GM18505 (cell line): ENCODE measurements at regions not wholly inside any gene's neighbourhood (a gene's known extent, or its start where the extent isn't known, plus 50 kb on each side); places are given as distances from the start of the nearest gene placed in this dataset.

ENCODE experiments used
- ATAC-seq: cut with Tn5 transposase; IDR thresholded peaks from one replicate; pipeline ENCODE4 v1.9.1; 2021; ENCODE audit not compliant: unreplicated experiment
- POLR2A ChIP-seq: IDR thresholded peaks from 4 replicates; pipeline ENCODE4 v1.6.1; 2011; ENCODE audit warnings: borderline replicate concordance; ENCODE audit not compliant: insufficient read depth, insufficient read length; ENCODE audit errors: extremely low read depth

- no peak for TF ChIP-seq POLR2A
- no peak for ATAC-seq
These were observed 183.1 kb upstream of the LEF1 start for GRCh38 chr4:108351791-108352190.

DNA sequence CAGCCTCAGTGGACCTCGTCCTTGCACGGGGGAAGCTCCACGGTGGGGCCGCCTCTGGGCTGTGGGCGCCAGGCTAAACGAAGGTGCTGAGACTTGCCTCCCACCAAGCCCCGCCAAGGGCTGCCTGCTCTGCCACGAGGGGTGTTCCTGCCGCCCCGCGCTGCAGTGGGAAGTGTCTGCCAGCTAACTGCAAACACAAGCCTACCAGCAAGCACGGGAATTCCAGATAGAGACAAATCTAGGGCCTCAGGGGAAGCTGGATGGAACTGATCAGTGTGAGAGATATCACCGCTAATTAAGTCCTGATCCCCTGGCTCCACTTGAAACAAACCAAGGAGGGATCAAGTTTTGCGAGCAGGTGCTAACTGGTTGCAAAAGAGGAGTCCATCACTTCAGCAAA, 181.6 kb upstream of the LEF1 start:
- no peak for ATAC-seq
- no peak for TF ChIP-seq POLR2A

GRCh38 chr4:108346818-108347210, 178.1 kb upstream of the LEF1 start:
- TF ChIP-seq POLR2A, result no peak
- no peak for ATAC-seq

- TF ChIP-seq POLR2A, result no peak
- ATAC-seq, result no peak
These were observed 177.4 kb upstream of the LEF1 start for GRCh38 chr4:108345862-108346817.

DNA sequence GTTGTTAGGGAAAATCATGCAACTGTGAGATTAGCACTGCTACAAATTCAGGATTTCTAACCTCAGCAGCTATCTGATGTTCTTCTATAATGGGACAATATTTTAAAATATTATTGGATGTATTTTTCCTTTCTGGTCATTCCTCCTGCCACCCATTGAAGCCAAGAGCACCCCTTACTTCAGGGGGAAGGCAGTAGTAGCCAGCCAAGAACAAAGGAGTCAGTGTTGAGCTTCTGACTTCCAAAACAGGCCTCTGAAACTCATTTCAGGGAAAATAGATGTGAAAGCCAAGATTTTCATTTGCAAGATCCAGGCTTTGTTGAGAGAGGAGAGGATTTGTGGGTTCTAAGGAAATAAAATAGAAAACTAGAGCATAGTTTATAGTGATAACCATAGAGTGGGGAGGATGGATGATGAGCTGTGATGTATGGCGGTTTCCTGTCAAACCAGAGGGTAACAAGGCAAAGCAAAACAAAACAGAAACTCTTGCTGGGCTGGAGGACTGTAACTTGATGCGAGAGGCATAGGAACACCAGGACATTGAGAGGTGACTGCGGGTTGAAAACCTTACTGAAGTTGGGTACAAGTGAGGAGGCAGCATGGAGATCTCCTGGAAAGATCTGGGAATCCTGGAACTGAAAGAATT, 173.7 kb upstream of the LEF1 start:
- TF ChIP-seq POLR2A, result no peak
- no peak for ATAC-seq

DNA sequence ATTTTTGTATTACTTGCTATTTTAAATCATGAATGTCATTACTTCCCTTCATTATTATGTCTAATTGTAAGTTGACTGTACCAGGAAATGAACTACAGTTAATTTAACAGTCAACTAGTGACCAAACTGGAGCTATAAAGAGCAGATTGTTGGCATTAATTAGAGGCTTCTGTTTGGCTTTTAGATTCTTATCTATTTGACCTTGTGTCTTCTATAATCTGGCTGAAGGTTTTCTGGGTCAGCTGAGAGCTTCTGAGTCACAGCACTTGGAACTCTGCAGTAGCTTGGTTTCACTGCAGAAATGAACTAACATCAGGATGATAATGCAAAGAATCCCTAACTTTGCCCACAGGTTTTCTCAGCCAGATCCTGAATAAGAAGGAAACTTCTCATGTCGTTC, 169.2 kb upstream of the LEF1 start:
- ATAC-seq, result no peak
- no peak for TF ChIP-seq POLR2A

DNA sequence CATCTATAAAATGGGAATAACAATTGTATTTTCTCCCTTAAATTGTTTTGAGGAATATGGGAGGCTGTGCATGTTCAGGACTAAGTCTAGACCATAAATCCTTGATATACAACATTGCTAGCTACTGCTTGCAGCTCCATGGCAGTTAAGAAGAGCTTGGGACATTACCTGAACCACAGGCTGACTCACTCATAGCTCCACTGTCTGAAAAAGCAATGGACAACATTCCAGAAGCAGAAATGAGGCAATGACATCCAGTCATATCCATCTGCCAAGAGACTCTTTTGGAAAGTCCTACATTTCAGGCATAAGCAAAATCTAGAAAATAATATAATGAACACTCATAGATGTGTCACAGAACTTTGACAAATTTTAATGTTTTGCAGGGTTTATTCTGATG, 167.3 kb upstream of the LEF1 start:
- no peak for TF ChIP-seq POLR2A
- no peak for ATAC-seq

- no peak for TF ChIP-seq POLR2A
- ATAC-seq, result no peak
These were observed 166.3 kb upstream of the LEF1 start for GRCh38 chr4:108335081-108335480.

DNA sequence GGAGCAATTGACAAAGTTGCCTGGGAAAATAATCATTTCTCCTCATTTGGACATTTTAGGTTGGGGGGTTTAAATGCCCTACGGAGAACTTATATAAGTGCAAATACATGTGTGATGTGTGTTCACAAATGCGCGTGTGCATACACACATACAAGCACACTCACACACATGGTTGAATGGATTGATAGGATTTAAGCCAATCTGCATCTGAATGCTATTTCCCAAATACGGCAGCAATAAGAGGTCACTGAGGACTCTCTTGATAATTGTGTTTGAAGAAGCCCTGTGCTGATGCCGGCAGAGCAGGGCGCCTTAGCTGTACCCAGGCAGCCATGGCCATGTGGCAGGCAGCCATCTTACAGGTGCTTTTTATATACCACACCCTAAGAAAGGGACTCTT, 165.3 kb upstream of the LEF1 start:
- no peak for TF ChIP-seq POLR2A
- no peak for ATAC-seq

GRCh38 chr4:108333353-108333942, 164.7 kb upstream of the LEF1 start:
- no peak for TF ChIP-seq POLR2A
- no peak for ATAC-seq

GRCh38 chr4:108331905-108332632, 163.3 kb upstream of the LEF1 start:
- no peak for TF ChIP-seq POLR2A
- no peak for ATAC-seq

GRCh38 chr4:108328383-108328732, 159.6 kb upstream of the LEF1 start:
- TF ChIP-seq POLR2A, result no peak
- no peak for ATAC-seq
